Smooth muscle cell (in vitro differentiated cells): ENCODE measurements at regions not wholly inside any gene's neighbourhood (a gene's known extent, or its start where the extent isn't known, plus 50 kb on each side); places are given as distances from the start of the nearest gene placed in this dataset.
A peak's percentile ranks its signal among the peaks of the same experiment; 100 is the strongest.

Experiments used
- DNase-seq: peaks from one replicate; lab custom pipeline; 2025; ENCODE audit not compliant: unreplicated experiment; lab: John Stamatoyannopoulos, UW
- H2AFZ ChIP-seq: fragments of 200-600 bp; sonication (generic); 2 replicates; pipeline ENCODE4 v1.6.0; 2016; ENCODE audit warnings: antibody characterized with exemption, low read depth, mild to moderate bottlenecking
- H3F3A ChIP-seq: fragments of 200-600 bp; sonication (generic); 2 replicates; pipeline ENCODE4 v1.6.0; 2017; ENCODE audit warnings: antibody characterized with exemption, low read depth
- H3K27ac ChIP-seq: fragments of 200-600 bp; sonication (generic); 2 replicates; pipeline ENCODE4 v1.5.1; 2016; ENCODE audit warnings: low read depth, mild to moderate bottlenecking
- H3K27me3 ChIP-seq: fragments of 200-600 bp; sonication (generic); 2 replicates; pipeline ENCODE4 v1.6.1; 2016; ENCODE audit warnings: low read depth, mild to moderate bottlenecking
- H3K36me3 ChIP-seq: fragments of 200-600 bp; sonication (generic); 2 replicates; pipeline ENCODE4 v1.5.1; 2016; ENCODE audit warnings: low read depth
- H3K4me1 ChIP-seq: fragments of 200-600 bp; sonication (generic); 2 replicates; pipeline ENCODE4 v1.5.1; 2016; ENCODE audit warnings: low read depth
- H3K4me2 ChIP-seq: fragments of 200-600 bp; sonication (generic); 2 replicates; pipeline ENCODE4 v1.6.0; 2016; ENCODE audit warnings: mild to moderate bottlenecking
- H3K4me3 ChIP-seq: fragments of 200-600 bp; sonication (generic); 2 replicates; pipeline ENCODE4 v1.5.1; 2016; ENCODE audit warnings: mild to moderate bottlenecking
- H3K79me2 ChIP-seq: fragments of 200-600 bp; sonication (generic); 2 replicates; pipeline ENCODE4 v1.6.0; 2016; ENCODE audit warnings: low read depth, mild to moderate bottlenecking
- H3K9ac ChIP-seq: fragments of 200-600 bp; sonication (generic); 2 replicates; pipeline ENCODE4 v1.6.0; 2016; ENCODE audit warnings: low read depth
- H3K9me3 ChIP-seq: fragments of 200-600 bp; sonication (generic); replicated peaks from 2 replicates; pipeline ENCODE4 v1.5.1; 2016; ENCODE audit warnings: low read depth
- H4K20me1 ChIP-seq: fragments of 200-600 bp; sonication (generic); 2 replicates; pipeline ENCODE4 v1.6.0; 2016; ENCODE audit warnings: low read depth
- WGBS: methylation state at CpG from one replicate; pipeline ENCODE4 v1.1.7; 2016; ENCODE audit warnings: low lambda C conversion rate; 5-methylcytosine and 5-hydroxymethylcytosine counted together
- TF ChIP-seq, protein P1 (sequence below): fragments of 200-600 bp; sonication (generic); IDR thresholded peaks from 2 replicates; pipeline ENCODE4 v1.5.1; 2017; ENCODE audit warnings: borderline replicate concordance, mild to moderate bottlenecking, antibody characterized with exemption; ENCODE audit not compliant: insufficient read depth, poor library complexity, severe bottlenecking

DNA sequence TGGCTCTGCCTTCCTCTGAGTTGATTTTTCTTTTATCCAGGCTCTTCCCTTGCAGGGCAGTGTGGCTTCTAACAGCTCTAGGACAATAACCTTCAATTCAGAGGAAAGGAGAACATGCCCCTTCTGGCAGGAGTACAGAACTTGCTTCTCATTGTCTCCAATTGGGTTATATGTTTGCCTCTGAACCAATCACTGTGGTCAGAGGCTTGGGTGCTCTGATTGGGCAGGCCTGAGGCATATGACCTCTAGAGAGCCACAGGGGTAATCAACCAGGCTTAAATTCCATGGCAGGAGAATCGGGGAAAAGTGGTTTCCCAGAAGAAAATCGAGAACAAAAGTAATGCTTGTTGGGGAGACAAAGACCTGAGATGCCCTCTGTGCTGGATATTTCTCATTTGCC, 240.0 kb downstream of the REEP3 start:
- no peak overlapping the region for H3K27ac ChIP-seq
- H2AFZ ChIP-seq: no peak overlapping the region
- no peaks in the 10 kb centered on the region for H3K9me3 ChIP-seq
- DNase-seq: no peak
- no peaks in the 10 kb centered on the region for H3K36me3 ChIP-seq
- peaks cover 9% of the 10 kb centered on the region for H3K4me1 ChIP-seq
- H3K4me3 ChIP-seq: no peak overlapping the region
- no peaks in the 10 kb centered on the region for H3K79me2 ChIP-seq
- H3K4me2 ChIP-seq: no peak overlapping the region
- no peaks in the 10 kb centered on the region for H3F3A ChIP-seq
- H3K27me3 ChIP-seq: no peaks in the 10 kb centered on the region
- TF ChIP-seq, protein P1, sequence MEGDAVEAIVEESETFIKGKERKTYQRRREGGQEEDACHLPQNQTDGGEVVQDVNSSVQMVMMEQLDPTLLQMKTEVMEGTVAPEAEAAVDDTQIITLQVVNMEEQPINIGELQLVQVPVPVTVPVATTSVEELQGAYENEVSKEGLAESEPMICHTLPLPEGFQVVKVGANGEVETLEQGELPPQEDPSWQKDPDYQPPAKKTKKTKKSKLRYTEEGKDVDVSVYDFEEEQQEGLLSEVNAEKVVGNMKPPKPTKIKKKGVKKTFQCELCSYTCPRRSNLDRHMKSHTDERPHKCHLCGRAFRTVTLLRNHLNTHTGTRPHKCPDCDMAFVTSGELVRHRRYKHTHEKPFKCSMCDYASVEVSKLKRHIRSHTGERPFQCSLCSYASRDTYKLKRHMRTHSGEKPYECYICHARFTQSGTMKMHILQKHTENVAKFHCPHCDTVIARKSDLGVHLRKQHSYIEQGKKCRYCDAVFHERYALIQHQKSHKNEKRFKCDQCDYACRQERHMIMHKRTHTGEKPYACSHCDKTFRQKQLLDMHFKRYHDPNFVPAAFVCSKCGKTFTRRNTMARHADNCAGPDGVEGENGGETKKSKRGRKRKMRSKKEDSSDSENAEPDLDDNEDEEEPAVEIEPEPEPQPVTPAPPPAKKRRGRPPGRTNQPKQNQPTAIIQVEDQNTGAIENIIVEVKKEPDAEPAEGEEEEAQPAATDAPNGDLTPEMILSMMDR: no peak
- no peaks in the 10 kb centered on the region for H4K20me1 ChIP-seq
- no peak overlapping the region for H3K9ac ChIP-seq
- 100% methylated on average over 2 of the region's 2 CpGs for WGBS

DNA sequence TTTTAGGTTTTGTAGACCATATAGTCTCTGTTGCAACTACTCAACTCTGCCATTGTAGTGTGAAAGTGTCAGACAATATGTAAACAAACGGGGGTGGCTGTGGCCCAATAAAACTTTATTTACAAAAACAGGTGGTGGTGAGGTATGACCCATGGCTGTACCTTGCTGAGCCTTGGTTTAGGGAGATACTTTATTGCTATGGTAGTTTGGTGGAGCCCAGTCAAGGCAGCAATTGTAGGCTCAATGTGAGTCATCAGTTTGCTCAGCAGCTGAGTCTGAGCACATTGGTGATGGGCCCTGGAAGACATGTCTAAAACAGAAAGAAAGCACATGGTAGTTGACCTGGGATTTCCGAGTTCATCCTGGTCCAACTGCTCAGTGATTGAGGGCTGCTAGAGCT, 242.5 kb downstream of the REEP3 start:
- Histone ChIP-seq H3K4me2 (no peak overlapping the region), H3K4me3 (no peak overlapping the region), H3K27me3 (no peaks in the 10 kb centered on the region), H3K9ac (no peak overlapping the region), H3K4me1 (peaks cover 14% of the 10 kb centered on the region), H3K27ac (no peak overlapping the region), H3F3A (no peaks in the 10 kb centered on the region), H4K20me1 (no peaks in the 10 kb centered on the region), H3K36me3 (no peaks in the 10 kb centered on the region), H3K79me2 (no peaks in the 10 kb centered on the region), H2AFZ (no peak overlapping the region), H3K9me3 (no peaks in the 10 kb centered on the region)
- TF ChIP-seq, protein P1: no peak
- 88% methylated on average over 2 of the region's 2 CpGs for WGBS
- DNase-seq: no peak

DNA sequence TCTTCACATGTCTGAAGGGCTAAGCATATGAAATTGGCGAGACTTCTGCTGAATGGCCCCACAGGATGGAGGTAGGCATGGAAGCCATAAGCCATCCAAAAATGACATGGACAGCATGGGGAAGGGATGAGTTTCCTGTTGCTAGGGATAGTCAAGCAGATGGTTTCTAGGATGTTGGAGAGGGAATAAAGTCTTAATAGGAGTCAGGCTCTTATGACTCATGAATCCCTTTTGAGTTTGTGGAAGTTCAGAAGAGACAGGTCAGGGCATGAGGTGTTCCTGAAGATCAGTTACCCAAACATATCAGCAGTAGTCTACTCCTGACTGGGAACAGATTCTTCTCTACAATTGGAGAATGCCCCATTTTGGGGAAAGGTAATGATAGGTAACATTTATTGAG, 243.9 kb downstream of the REEP3 start:
- no peak overlapping the region for H3K4me3 ChIP-seq
- H3K27ac ChIP-seq: no peak overlapping the region
- no peaks in the 10 kb centered on the region for H3F3A ChIP-seq
- peaks cover 14% of the 10 kb centered on the region for H3K4me1 ChIP-seq
- no peak for DNase-seq
- H3K36me3 ChIP-seq: no peaks in the 10 kb centered on the region
- H3K9ac ChIP-seq: no peak overlapping the region
- no peaks in the 10 kb centered on the region for H4K20me1 ChIP-seq
- H3K79me2 ChIP-seq: no peaks in the 10 kb centered on the region
- 100% methylated on average over 1 of the region's 1 CpG for WGBS
- H3K27me3 ChIP-seq: no peaks in the 10 kb centered on the region
- no peaks in the 10 kb centered on the region for H3K9me3 ChIP-seq
- no peak overlapping the region for H3K4me2 ChIP-seq
- TF ChIP-seq, protein P1: no peak
- no peak overlapping the region for H2AFZ ChIP-seq

DNA sequence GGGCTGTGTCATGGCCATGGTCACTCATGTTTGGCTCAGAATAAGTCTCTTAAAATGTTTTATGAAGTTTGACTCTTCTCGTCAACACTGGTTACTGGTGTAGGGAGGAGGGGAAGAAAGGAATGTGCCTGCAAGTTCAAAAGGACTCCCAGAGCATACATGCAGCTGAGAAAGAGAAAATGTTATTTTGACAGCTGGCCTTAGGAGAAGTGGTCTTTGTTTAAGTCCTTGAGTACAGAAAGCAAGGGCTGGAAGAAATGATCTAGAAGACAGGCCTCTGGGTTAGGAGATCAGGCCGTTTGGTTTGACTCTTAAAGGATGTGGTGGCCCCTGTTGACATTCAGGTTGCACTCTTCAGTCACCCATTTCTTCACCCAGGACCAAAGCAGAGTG, 245.5 kb downstream of the REEP3 start:
- Histone ChIP-seq H3K27me3 (no peaks in the 10 kb centered on the region), H3K36me3 (no peaks in the 10 kb centered on the region), H3K27ac (peak overlapping the region; percentile 68), H3K9me3 (no peaks in the 10 kb centered on the region), H4K20me1 (no peaks in the 10 kb centered on the region), H3K79me2 (no peaks in the 10 kb centered on the region), H3K4me2 (peak overlapping the region; percentile 66), H3K9ac (no peak overlapping the region), H3F3A (no peaks in the 10 kb centered on the region), H3K4me3 (no peak overlapping the region), H3K4me1 (peaks cover 14% of the 10 kb centered on the region), H2AFZ (peak overlapping the region; percentile 38)
- WGBS: 20% methylated on average over 2 of the region's 2 CpGs
- DNase-seq: no peak
- TF ChIP-seq, protein P1: no peak
